Activated naive CD4-positive, alpha-beta T cell treated with anti-CD3 and anti-CD28 coated beads, Interleukin-2, amount 10 ng/mL, durations not matched to agents 7 days and 5 days (primary cell): ENCODE measurements at regions not wholly inside any gene's neighbourhood (a gene's known extent, or its start where the extent isn't known, plus 50 kb on each side); places are given as distances from the start of the nearest gene placed in this dataset.

Experiments used
- CTCF ChIA-PET: fragments of 350-600 bp; sonication (Branson Sonifier 250); formaldehyde crosslinking; loops from one replicate; lab custom pipeline; 2021; ENCODE audit warnings: antibody characterized with exemption; lab: Charles Lee
- DNase-seq: peaks from one replicate; pipeline ENCODE4 v3.0.0-alpha.2; 2020
- H3K27ac Mint-ChIP-seq: one replicate; pipeline ENCODE4 v1.8.0; 2021; ENCODE audit warnings: mild to moderate bottlenecking, moderate library complexity, mixed read lengths
- H3K27me3 Mint-ChIP-seq: one replicate; pipeline ENCODE4 v1.8.0; 2021; ENCODE audit warnings: mild to moderate bottlenecking, mixed read lengths
- H3K36me3 Mint-ChIP-seq: one replicate; pipeline ENCODE4 v1.8.0; 2021; ENCODE audit warnings: mixed read lengths
- H3K4me1 Mint-ChIP-seq: one replicate; pipeline ENCODE4 v1.8.0; 2021; ENCODE audit warnings: mixed read lengths
- H3K4me3 Mint-ChIP-seq: one replicate; pipeline ENCODE4 v1.8.0; 2021; ENCODE audit warnings: mild to moderate bottlenecking, moderate library complexity, mixed read lengths
- H3K9me3 Mint-ChIP-seq: one replicate; pipeline ENCODE4 v1.8.0; 2021; ENCODE audit warnings: mixed read lengths

- CTCF ChIA-PET, result no interaction called here
- no peak for DNase-seq
- Mint-ChIP-seq H3K27me3 (no peaks in the 10 kb centered on the region), H3K36me3 (no peaks in the 10 kb centered on the region), H3K4me3 (no peak overlapping the region), H3K9me3 (peaks cover 2% of the 10 kb centered on the region), H3K4me1 (no peaks in the 10 kb centered on the region), H3K27ac (no peak overlapping the region)
Observed at GRCh38 chr18:78378983-78379382, 600.6 kb upstream of the SALL3 start.

- Mint-ChIP-seq H3K27me3 (no peaks in the 10 kb centered on the region), H3K9me3 (peaks cover 34% of the 10 kb centered on the region), H3K4me1 (no peaks in the 10 kb centered on the region), H3K27ac (no peak overlapping the region), H3K36me3 (no peaks in the 10 kb centered on the region), H3K4me3 (no peak overlapping the region)
- CTCF ChIA-PET, result no interaction called here
- DNase-seq, result no peak
Observed at GRCh38 chr18:78390348-78390951, 589.2 kb upstream of the SALL3 start.

DNA sequence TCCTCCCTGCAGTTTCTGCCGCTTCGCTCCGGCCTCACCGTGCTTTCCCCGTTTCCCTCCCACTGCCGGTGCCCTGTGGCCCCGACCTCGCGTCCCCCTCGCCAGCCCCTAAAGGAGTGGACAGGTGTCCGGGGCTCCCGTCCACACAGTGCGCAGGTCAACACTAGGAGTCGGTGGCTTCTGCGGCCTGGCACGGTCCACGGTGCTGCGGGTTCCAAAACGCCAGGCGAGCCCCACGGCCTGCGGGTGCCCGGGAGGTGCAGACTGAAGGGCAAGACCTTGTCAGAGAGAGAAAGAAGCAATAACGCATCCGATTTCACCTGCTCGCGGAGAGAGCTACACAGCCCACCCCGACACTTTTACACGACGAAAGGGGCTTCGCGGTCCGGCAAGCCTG lies 588.7 kb upstream of the SALL3 start:
- Mint-ChIP-seq H3K4me1 (no peaks in the 10 kb centered on the region), H3K27ac (no peak overlapping the region), H3K9me3 (peaks cover 34% of the 10 kb centered on the region), H3K27me3 (no peaks in the 10 kb centered on the region), H3K4me3 (no peak overlapping the region), H3K36me3 (no peaks in the 10 kb centered on the region)
- DNase-seq, result no peak
- CTCF ChIA-PET, result no interaction called here

DNA sequence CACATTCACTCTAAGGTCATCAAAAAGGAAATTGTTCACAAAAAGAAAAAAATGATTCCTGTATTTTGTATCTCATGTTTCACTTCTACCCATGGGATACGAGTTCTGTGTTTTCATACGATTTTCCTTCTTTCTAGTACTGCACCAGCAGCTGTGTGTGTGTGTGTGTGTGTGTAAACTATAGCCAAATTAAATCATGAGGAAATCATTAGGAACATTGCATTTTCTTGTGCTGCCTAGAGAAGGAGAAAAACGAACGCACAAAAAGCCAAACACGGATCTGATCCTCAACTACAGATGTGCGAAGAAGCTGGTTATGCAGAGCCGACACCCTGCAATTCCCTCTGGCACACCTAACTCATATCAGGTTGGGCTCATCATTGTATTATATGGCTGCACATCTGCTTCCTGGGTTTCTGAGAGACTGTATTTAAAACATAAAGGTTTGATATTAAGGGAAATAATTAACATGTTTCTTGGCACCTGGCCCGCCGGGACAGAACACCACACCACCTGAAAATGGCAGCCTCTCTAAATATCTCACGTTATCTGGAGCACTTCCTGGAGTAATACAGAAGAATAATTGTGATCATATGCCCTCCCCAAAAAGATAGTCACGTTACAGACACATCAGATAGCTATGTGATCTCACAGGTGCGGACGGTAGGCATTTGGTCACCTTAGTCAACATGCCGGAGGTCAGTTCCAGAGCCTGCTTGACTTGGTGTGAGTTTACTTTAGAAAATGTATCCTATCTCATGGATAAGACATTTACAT lies 586.3 kb upstream of the SALL3 start:
- Mint-ChIP-seq H3K4me1 (no peaks in the 10 kb centered on the region), H3K36me3 (no peaks in the 10 kb centered on the region), H3K27ac (no peak overlapping the region), H3K4me3 (no peak overlapping the region), H3K9me3 (peaks cover 29% of the 10 kb centered on the region), H3K27me3 (no peaks in the 10 kb centered on the region)
- CTCF ChIA-PET, result no interaction called here
- no peak for DNase-seq

GRCh38 chr18:78396077-78396476 lies 583.5 kb upstream of the SALL3 start:
- Mint-ChIP-seq H3K36me3 (no peaks in the 10 kb centered on the region), H3K27me3 (no peaks in the 10 kb centered on the region), H3K27ac (no peak overlapping the region), H3K4me1 (no peaks in the 10 kb centered on the region), H3K4me3 (no peak overlapping the region), H3K9me3 (peaks cover 13% of the 10 kb centered on the region)
- CTCF ChIA-PET, result no interaction called here
- no peak for DNase-seq

DNA sequence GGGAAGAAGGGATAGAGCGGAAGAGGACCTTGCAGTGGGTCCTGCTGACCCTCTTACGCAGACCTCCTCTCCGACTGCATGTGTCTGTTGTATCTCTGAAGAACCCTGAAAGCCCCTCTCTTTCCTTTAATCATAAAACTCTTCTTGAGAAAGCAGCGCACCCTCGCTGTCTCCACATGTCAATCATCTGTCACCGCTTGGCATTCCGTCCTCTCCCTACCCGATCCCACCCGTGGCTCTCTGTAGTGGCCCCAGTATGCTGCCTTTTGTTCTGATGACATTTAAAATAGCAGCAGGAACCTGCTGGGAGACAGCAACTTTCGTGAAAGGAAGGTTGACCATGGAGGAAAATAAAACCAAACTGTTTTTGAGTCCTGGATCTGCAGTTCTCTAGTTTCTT lies 582.9 kb upstream of the SALL3 start:
- no peaks in the 10 kb centered on the region for H3K4me1 Mint-ChIP-seq
- no peak overlapping the region for H3K27ac Mint-ChIP-seq
- peaks cover 12% of the 10 kb centered on the region for H3K9me3 Mint-ChIP-seq
- no peak for DNase-seq
- no peaks in the 10 kb centered on the region for H3K27me3 Mint-ChIP-seq
- no peak overlapping the region for H3K4me3 Mint-ChIP-seq
- no peaks in the 10 kb centered on the region for H3K36me3 Mint-ChIP-seq
- CTCF ChIA-PET, result no interaction called here

GRCh38 chr18:78399992-78400503 lies 579.6 kb upstream of the SALL3 start:
- no peaks in the 10 kb centered on the region for H3K27me3 Mint-ChIP-seq
- no peak for DNase-seq
- no peak overlapping the region for H3K4me3 Mint-ChIP-seq
- H3K9me3 Mint-ChIP-seq, result peaks cover 3% of the 10 kb centered on the region
- H3K4me1 Mint-ChIP-seq, result no peaks in the 10 kb centered on the region
- CTCF ChIA-PET, result no interaction called here
- no peaks in the 10 kb centered on the region for H3K36me3 Mint-ChIP-seq
- H3K27ac Mint-ChIP-seq, result no peak overlapping the region

GRCh38 chr18:78402440-78402839 lies 577.2 kb upstream of the SALL3 start:
- DNase-seq, result no peak
- Mint-ChIP-seq H3K27me3 (no peaks in the 10 kb centered on the region), H3K36me3 (no peaks in the 10 kb centered on the region), H3K9me3 (peaks cover 3% of the 10 kb centered on the region), H3K4me1 (peaks cover 5% of the 10 kb centered on the region), H3K27ac (no peak overlapping the region), H3K4me3 (no peak overlapping the region)
- CTCF ChIA-PET, result no interaction called here

- Mint-ChIP-seq H3K27ac (no peak overlapping the region), H3K27me3 (no peaks in the 10 kb centered on the region), H3K4me1 (peaks cover 5% of the 10 kb centered on the region), H3K36me3 (no peaks in the 10 kb centered on the region), H3K4me3 (no peak overlapping the region), H3K9me3 (peaks cover 3% of the 10 kb centered on the region)
- CTCF ChIA-PET, result no interaction called here
- DNase-seq, result no peak
Observed at GRCh38 chr18:78402966-78403365, 576.7 kb upstream of the SALL3 start.

DNA sequence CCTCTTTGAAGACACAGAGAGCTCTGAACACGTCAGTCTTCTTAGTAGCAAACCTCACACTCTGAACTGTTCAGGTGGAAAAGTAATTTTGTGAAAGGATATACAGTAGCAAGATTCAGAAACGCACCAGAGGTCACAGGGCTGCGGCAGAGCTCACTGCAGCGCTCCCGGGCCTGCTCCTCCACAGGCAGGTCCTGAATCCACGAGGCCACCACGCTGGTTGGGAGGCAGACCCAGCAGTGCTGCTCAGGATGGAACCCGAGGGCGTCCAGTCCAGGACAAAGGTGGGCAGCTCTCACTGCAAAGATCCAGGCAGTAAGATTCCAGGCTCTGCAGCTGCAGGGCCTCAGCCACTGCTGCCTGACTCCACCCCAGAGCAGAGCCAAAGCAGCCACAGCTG lies 576.2 kb upstream of the SALL3 start:
- Mint-ChIP-seq H3K27ac (no peak overlapping the region), H3K4me1 (peaks cover 5% of the 10 kb centered on the region), H3K36me3 (no peaks in the 10 kb centered on the region), H3K27me3 (no peaks in the 10 kb centered on the region), H3K9me3 (peaks cover 3% of the 10 kb centered on the region), H3K4me3 (no peak overlapping the region)
- no peak for DNase-seq
- CTCF ChIA-PET, result no interaction called here

DNA sequence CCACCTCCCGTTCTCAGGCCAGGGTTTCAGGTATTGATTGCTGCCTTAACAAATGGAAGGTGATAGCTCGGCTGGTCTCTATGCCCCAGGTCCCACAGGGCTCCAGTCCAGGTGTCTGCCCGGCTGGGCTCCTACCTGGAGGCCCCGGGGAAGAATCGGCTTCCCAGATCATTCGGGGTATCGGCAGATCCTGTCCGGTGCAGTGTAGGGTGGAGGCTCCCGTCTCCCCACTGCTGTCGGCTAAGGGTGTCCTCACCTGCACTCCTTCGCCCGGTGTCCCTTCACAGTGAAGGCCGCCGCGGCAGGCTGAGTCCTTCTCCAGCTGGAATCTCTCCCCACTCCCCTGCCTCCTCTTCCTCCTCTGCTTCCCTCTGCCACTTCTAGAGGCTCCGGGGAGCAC lies 573.9 kb upstream of the SALL3 start:
- no peaks in the 10 kb centered on the region for H3K9me3 Mint-ChIP-seq
- no peaks in the 10 kb centered on the region for H3K27me3 Mint-ChIP-seq
- no peaks in the 10 kb centered on the region for H3K36me3 Mint-ChIP-seq
- no peak for DNase-seq
- CTCF ChIA-PET, result no interaction called here
- H3K27ac Mint-ChIP-seq, result no peak overlapping the region
- no peak overlapping the region for H3K4me3 Mint-ChIP-seq
- H3K4me1 Mint-ChIP-seq, result peaks cover 5% of the 10 kb centered on the region

DNA sequence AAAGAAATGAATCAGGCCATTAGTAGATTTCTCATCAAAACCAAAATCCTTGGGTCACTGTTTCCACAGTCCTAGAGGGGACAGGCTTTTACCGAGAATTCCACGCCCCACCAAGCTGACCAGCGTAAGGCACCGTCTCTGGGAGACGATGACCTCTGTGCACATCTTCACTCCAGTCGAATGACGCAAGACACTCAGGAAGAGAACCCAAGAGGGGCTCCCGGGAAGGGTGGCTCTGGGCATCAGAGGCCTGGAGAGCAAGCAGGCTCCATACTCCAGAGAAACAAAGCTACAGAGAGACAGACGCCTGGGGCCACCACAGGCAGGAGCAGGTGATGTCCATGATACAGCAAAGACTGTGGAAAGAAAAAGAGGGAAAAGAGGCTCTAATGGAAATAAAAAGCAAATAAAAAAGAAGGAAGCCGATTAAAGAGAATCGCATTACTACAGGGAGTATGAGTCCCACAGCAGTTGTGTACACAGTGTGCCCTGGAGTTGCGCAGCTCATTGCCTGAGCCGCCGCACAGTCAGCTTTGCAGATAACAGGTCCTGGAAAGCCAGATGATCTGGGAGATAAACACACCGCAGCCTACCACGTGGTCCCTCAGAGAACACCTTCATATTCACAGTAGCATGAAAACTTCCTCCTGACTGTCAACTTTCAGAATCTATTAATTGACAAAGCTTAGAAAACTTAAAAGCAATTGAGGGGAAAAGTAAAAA lies 572.7 kb upstream of the SALL3 start:
- Mint-ChIP-seq H3K9me3 (no peaks in the 10 kb centered on the region), H3K4me1 (peaks cover 5% of the 10 kb centered on the region), H3K27ac (no peak overlapping the region), H3K27me3 (no peaks in the 10 kb centered on the region), H3K4me3 (no peak overlapping the region), H3K36me3 (no peaks in the 10 kb centered on the region)
- CTCF ChIA-PET, result no interaction called here
- DNase-seq, result no peak

DNA sequence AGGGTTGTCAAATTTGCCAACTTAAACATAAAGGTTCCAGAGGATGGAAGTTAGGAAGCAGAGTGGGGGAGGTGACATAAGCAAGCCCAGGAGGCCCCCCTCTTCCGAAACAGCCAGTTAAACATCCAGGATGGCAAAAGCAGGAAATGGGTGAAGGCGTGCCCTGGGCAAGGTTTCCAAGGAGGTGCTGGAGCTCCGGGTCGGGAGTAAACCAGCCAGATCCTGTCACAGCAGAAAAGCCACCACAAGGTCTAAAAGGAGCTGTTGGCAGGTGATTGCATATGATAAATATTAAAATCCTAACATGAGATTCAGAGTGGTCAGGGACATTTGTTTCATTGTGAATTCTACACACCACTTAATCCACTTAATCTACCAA lies 572.2 kb upstream of the SALL3 start:
- Mint-ChIP-seq H3K27ac (no peak overlapping the region), H3K36me3 (no peaks in the 10 kb centered on the region), H3K4me3 (no peak overlapping the region), H3K27me3 (no peaks in the 10 kb centered on the region), H3K9me3 (no peaks in the 10 kb centered on the region), H3K4me1 (peaks cover 5% of the 10 kb centered on the region)
- CTCF ChIA-PET, result no interaction called here
- DNase-seq, result no peak

DNA sequence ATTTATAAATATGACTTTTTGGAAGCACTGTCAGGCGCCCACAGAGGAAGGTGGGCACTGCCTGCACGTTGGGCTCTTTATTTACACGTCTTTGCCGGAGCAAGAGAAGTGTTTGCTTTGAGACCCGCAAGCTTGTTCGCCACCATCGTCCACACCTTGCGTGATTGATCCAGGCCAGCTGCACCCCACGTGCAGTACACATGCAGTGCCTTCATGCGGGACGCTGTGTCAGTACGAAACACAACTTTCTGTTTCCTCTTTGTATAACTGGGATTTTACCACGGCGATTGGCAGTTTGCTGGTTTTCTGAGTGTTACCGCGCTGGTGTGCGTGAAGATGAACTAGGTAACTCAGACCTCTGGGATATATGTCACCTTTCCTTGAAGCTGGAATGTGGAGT lies 571.0 kb upstream of the SALL3 start:
- no peak overlapping the region for H3K27ac Mint-ChIP-seq
- no peak overlapping the region for H3K4me3 Mint-ChIP-seq
- H3K36me3 Mint-ChIP-seq, result no peaks in the 10 kb centered on the region
- no peak for DNase-seq
- H3K27me3 Mint-ChIP-seq, result no peaks in the 10 kb centered on the region
- H3K9me3 Mint-ChIP-seq, result no peaks in the 10 kb centered on the region
- H3K4me1 Mint-ChIP-seq, result peaks cover 5% of the 10 kb centered on the region
- CTCF ChIA-PET, result no interaction called here
